ENCODE measurements at regions not wholly inside any gene's neighbourhood (a gene's known extent, or its start where the extent isn't known, plus 50 kb on each side); places are given as distances from the start of the nearest gene placed in this dataset.

- 47 to 51% methylated on average over 22 to 23 of the region's 23 CpGs for WGBS, 2 donors
- no peaks in the 10 kb centered on the region for H3K9me3 ChIP-seq
- peak in 1 of 2 donors; percentile 62 for DNase-seq
- peak overlapping the region; percentile 58 to 71 (median 62) for H3K27ac ChIP-seq
- peak; percentile 60 to 72 for ATAC-seq (ENCODE audit: low FRiP score in 2 of 2)
- H3K27me3 ChIP-seq = no peaks in the 10 kb centered on the region
- no peaks in the 10 kb centered on the region for H3K36me3 ChIP-seq
- H3K4me3 ChIP-seq = no peak overlapping the region
- TF ChIP-seq, protein P1, sequence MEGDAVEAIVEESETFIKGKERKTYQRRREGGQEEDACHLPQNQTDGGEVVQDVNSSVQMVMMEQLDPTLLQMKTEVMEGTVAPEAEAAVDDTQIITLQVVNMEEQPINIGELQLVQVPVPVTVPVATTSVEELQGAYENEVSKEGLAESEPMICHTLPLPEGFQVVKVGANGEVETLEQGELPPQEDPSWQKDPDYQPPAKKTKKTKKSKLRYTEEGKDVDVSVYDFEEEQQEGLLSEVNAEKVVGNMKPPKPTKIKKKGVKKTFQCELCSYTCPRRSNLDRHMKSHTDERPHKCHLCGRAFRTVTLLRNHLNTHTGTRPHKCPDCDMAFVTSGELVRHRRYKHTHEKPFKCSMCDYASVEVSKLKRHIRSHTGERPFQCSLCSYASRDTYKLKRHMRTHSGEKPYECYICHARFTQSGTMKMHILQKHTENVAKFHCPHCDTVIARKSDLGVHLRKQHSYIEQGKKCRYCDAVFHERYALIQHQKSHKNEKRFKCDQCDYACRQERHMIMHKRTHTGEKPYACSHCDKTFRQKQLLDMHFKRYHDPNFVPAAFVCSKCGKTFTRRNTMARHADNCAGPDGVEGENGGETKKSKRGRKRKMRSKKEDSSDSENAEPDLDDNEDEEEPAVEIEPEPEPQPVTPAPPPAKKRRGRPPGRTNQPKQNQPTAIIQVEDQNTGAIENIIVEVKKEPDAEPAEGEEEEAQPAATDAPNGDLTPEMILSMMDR (IDR thresholded peaks at IDR 0.05) = no peak
- TF ChIP-seq POLR2AphosphoS5 (IDR thresholded peaks at IDR 0.05) (peak in 1 of 2 donors; percentile 13), EP300 (IDR thresholded peaks at IDR 0.05) (no peak), POLR2A (IDR thresholded peaks at IDR 0.05) (no peak)
- H3K4me1 ChIP-seq = peaks cover 12 to 36% (median 24%) of the 10 kb centered on the region in 4 donors
Observed at GRCh38 chr16:73172241-73172972, 124.5 kb upstream of the ZFHX3 start.

GRCh38 chr16:73171901-73172240 is 123.9 kb upstream of the ZFHX3 start:
- no peak for TF ChIP-seq POLR2AphosphoS5 (IDR thresholded peaks at IDR 0.05)
- no peak for TF ChIP-seq POLR2A (IDR thresholded peaks at IDR 0.05)
- TF ChIP-seq, protein P1 (IDR thresholded peaks at IDR 0.05) = no peak
- no peak for TF ChIP-seq EP300 (IDR thresholded peaks at IDR 0.05)
- H3K27me3 ChIP-seq = no peaks in the 10 kb centered on the region
- DNase-seq (peak in 1 of 2 donors; percentile 70), ATAC-seq (ENCODE audit: low FRiP score in 2 of 2) (peak in 1 of 2 donors; percentile 27)
- H3K4me3 ChIP-seq = no peak overlapping the region
- WGBS, 2 donors = 80 to 86% methylated on average over 8 to 9 of the region's 9 CpGs
- H3K36me3 ChIP-seq = no peaks in the 10 kb centered on the region
- peak overlapping the region; percentile 58 to 71 (median 62) for H3K27ac ChIP-seq
- H3K9me3 ChIP-seq = no peaks in the 10 kb centered on the region
- H3K4me1 ChIP-seq = peaks cover 12 to 38% (median 24%) of the 10 kb centered on the region in 4 donors

DNA sequence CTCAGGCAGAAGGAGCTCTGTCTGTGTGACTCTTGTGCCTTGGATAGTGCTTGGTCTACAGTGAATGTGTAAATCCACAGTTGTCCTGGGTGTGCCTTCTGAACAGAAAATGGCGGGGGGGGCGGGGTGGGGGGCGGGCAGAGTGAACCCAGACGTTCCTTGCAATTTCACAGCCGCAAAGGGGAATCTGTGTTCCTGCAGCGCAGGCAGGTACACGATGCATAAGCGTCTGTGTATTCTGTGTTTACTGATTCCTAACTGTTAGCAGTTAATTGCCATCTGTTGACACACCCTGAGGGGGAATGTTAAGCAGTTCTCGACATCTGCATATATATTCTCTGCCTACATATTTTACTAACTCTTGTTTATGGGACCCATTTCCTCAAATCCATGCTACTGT is 123.5 kb upstream of the ZFHX3 start:
- DNase-seq = no peak
- TF ChIP-seq, protein P1 (IDR thresholded peaks at IDR 0.05) = no peak
- TF ChIP-seq POLR2AphosphoS5 (IDR thresholded peaks at IDR 0.05) = no peak
- no peak for TF ChIP-seq EP300 (IDR thresholded peaks at IDR 0.05)
- H3K27me3 ChIP-seq = no peaks in the 10 kb centered on the region
- H3K4me3 ChIP-seq = no peak overlapping the region
- H3K4me1 ChIP-seq = peaks cover 13 to 42% (median 24%) of the 10 kb centered on the region in 4 donors
- no peaks in the 10 kb centered on the region for H3K36me3 ChIP-seq
- no peak for ATAC-seq (ENCODE audit: low FRiP score in 2 of 2)
- 48 to 63% methylated on average over 6 to 9 of the region's 9 CpGs for WGBS, 2 donors
- H3K27ac ChIP-seq = peak overlapping the region in 1 of 4 donors; percentile 71
- H3K9me3 ChIP-seq = no peaks in the 10 kb centered on the region

DNA sequence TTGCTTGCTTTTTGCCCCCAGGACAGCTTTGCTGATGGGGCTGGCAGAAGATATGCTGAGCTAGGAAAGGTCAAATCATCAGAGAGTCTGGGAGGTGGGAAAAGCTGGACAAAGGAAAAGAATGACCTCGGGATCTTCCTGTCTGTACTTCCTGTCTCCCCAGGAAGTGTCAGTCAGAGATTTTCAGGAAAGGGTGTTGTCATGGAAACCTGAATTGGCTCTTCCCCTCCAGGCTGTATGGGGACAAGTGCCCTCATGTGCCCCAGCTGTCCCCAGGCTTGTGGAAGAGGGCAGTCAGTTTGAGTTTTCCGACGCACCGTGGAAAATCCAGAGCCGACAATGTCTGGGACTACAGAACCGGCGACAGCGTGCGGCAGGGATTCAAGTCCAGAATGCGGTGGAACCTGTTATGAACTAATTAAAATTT is 122.7 kb upstream of the ZFHX3 start:
- DNase-seq (no peak), ATAC-seq (ENCODE audit: low FRiP score in 2 of 2) (no peak)
- Histone ChIP-seq H3K4me1 (peaks cover 13 to 42% (median 27%) of the 10 kb centered on the region in 4 donors), H3K9me3 (no peaks in the 10 kb centered on the region), H3K27ac (peak overlapping the region in 2 of 4 donors; percentile 0 to 25), H3K4me3 (no peak overlapping the region), H3K27me3 (no peaks in the 10 kb centered on the region), H3K36me3 (no peaks in the 10 kb centered on the region)
- TF ChIP-seq, protein P1 (IDR thresholded peaks at IDR 0.05) = no peak
- TF ChIP-seq POLR2AphosphoS5 (IDR thresholded peaks at IDR 0.05) = peak in 1 of 2 donors; percentile 23
- TF ChIP-seq EP300 (IDR thresholded peaks at IDR 0.05) = no peak
- 33 to 65% methylated on average over 10 of the region's 10 CpGs for WGBS, 2 donors

Measured in upper lobe of left lung (tissue), 6 donors.